GM21619 (cell line): ENCODE measurements at regions not wholly inside any gene's neighbourhood (a gene's known extent, or its start where the extent isn't known, plus 50 kb on each side); places are given as distances from the start of the nearest gene placed in this dataset.
"Not testable (repeated sequence)": the region's sequence is repeated elsewhere in the genome, so short reads cannot be mapped to it uniquely, and the experiment has no call there.

ENCODE experiments used
- ATAC-seq: cut with Tn5 transposase; IDR thresholded peaks from one replicate; pipeline ENCODE4 v1.9.1; 2021; ENCODE audit not compliant: unreplicated experiment

GRCh38 chr7:85285527-85285926 lies 98.7 kb upstream of the SEMA3D start:
- ATAC-seq, result no peak

- no peak for ATAC-seq
Observed at GRCh38 chr7:85275204-85275603, 88.3 kb upstream of the SEMA3D start.

- ATAC-seq, result no peak
Observed at GRCh38 chr7:85274454-85274853, 87.6 kb upstream of the SEMA3D start.

GRCh38 chr7:85262891-85263290 lies 76.0 kb upstream of the SEMA3D start:
- no peak for ATAC-seq

- no peak for ATAC-seq
Observed at GRCh38 chr7:85261336-85261735, 74.5 kb upstream of the SEMA3D start.

GRCh38 chr7:85249787-85250186 lies 62.9 kb upstream of the SEMA3D start:
- ATAC-seq, result not testable (repeated sequence)

- ATAC-seq, result no peak
Observed at GRCh38 chr7:85239109-85239508, 52.3 kb upstream of the SEMA3D start.

- no peak for ATAC-seq
Observed at GRCh38 chr7:85237721-85238120, 50.9 kb upstream of the SEMA3D start.
